GM23338 (cell line): ENCODE measurements at regions not wholly inside any gene's neighbourhood (a gene's known extent, or its start where the extent isn't known, plus 50 kb on each side); places are given as distances from the start of the nearest gene placed in this dataset.

Experiments
- ATAC-seq: fragments of 200-7000 bp; cut with Tn5 transposase; 3 replicates; pipeline ENCODE4 v1.9.1; 2020
- DNase-seq: peaks from one replicate; pipeline ENCODE4 v3.0.0-alpha.2; 2015; ENCODE audit warnings: low spot score
- H2AFZ ChIP-seq: fragments of 200-600 bp; sonication (generic); 2 replicates; pipeline ENCODE4 v1.8.0; 2016; ENCODE audit warnings: antibody characterized with exemption, mild to moderate bottlenecking, moderate library complexity
- H3F3A ChIP-seq: fragments of 200-600 bp; sonication (generic); replicated peaks from 2 replicates; pipeline ENCODE4 v1.8.0; 2017; ENCODE audit warnings: antibody characterized with exemption, mixed run types, low read depth
- H3K27ac ChIP-seq: fragments of 200-600 bp; sonication (generic); 2 replicates; pipeline ENCODE4 v1.6.1; 2016; ENCODE audit warnings: low read depth
- H3K27me3 ChIP-seq: fragments of 200-600 bp; sonication (generic); 2 replicates; pipeline ENCODE4 v1.8.0; 2016; ENCODE audit warnings: mild to moderate bottlenecking, mixed run types, moderate library complexity; ENCODE audit not compliant: insufficient read depth
- H3K36me3 ChIP-seq: fragments of 200-600 bp; sonication (generic); 2 replicates; pipeline ENCODE4 v1.8.0; 2016; ENCODE audit warnings: mild to moderate bottlenecking; ENCODE audit not compliant: insufficient read depth
- H3K4me1 ChIP-seq: fragments of 200-600 bp; sonication (generic); 2 replicates; pipeline ENCODE4 v1.8.0; 2016; ENCODE audit warnings: mild to moderate bottlenecking, moderate library complexity; ENCODE audit not compliant: insufficient read depth
- H3K4me2 ChIP-seq: fragments of 200-600 bp; sonication (generic); 2 replicates; pipeline ENCODE4 v1.7.1; 2017; ENCODE audit warnings: mixed run types
- H3K4me3 ChIP-seq: fragments of 200-600 bp; sonication (generic); 2 replicates; pipeline ENCODE4 v1.6.1; 2016; ENCODE audit warnings: mixed run types
- H3K79me2 ChIP-seq: fragments of 200-600 bp; sonication (generic); replicated peaks from 2 replicates; pipeline ENCODE4 v1.8.0; 2017; ENCODE audit warnings: mild to moderate bottlenecking; ENCODE audit not compliant: insufficient read depth
- H3K9me2 ChIP-seq: fragments of 200-600 bp; sonication (generic); 2 replicates; pipeline ENCODE4 v1.8.0; 2017; ENCODE audit not compliant: insufficient read depth
- H4K20me1 ChIP-seq: fragments of 200-600 bp; sonication (generic); replicated peaks from 2 replicates; pipeline ENCODE4 v1.8.0; 2017; ENCODE audit warnings: mild to moderate bottlenecking; ENCODE audit not compliant: insufficient read depth
- H3K27ac Mint-ChIP-seq: 2 replicates; pipeline ENCODE4 v1.8.0; 2020; ENCODE audit warnings: inconsistent platforms, mild to moderate bottlenecking, moderate library complexity, mixed read lengths
- H3K27me3 Mint-ChIP-seq: 3 replicates; pipeline ENCODE4 v1.8.0; 2022; ENCODE audit warnings: low read depth, mild to moderate bottlenecking, moderate library complexity, mixed read lengths, inconsistent platforms; ENCODE audit not compliant: insufficient read depth, poor library complexity
- H3K36me3 Mint-ChIP-seq: 3 replicates; pipeline ENCODE4 v1.8.0; 2021; ENCODE audit warnings: low read depth, mild to moderate bottlenecking, inconsistent platforms, moderate library complexity, mixed read lengths
- H3K4me1 Mint-ChIP-seq: 3 replicates; pipeline ENCODE4 v1.8.0; 2020; ENCODE audit warnings: mild to moderate bottlenecking, inconsistent platforms, mixed read lengths
- H3K4me3 Mint-ChIP-seq: 3 replicates; pipeline ENCODE4 v1.8.0; 2021; ENCODE audit warnings: moderate library complexity, mild to moderate bottlenecking, inconsistent platforms, mixed read lengths
- H3K9me3 Mint-ChIP-seq: 3 replicates; pipeline ENCODE4 v1.8.0; 2020; ENCODE audit warnings: moderate library complexity, mild to moderate bottlenecking, inconsistent platforms, mixed read lengths
- ETS1 ChIP-seq: IDR thresholded peaks from 2 replicates; pipeline ENCODE4 v1.6.1; 2016; ENCODE audit warnings: antibody characterized with exemption
- EZH2 ChIP-seq: fragments of 200-600 bp; sonication (generic); IDR thresholded peaks from one replicate; pipeline ENCODE4 v1.8.0; 2017; ENCODE audit warnings: antibody characterized with exemption, mild to moderate bottlenecking, low read depth; ENCODE audit not compliant: unreplicated experiment
- JUNB ChIP-seq: IDR thresholded peaks from one replicate; pipeline ENCODE4 v1.6.1; 2016; ENCODE audit warnings: antibody characterized with exemption; ENCODE audit not compliant: unreplicated experiment
- NANOG ChIP-seq: IDR thresholded peaks from 2 replicates; pipeline ENCODE4 v1.6.1; 2016; ENCODE audit warnings: antibody characterized with exemption, borderline replicate concordance
- REST ChIP-seq: IDR thresholded peaks from one replicate; pipeline ENCODE4 v1.6.1; 2018; ENCODE audit warnings: antibody characterized with exemption; ENCODE audit not compliant: unreplicated experiment
- STAT1 ChIP-seq: IDR thresholded peaks from one replicate; pipeline ENCODE4 v1.6.1; 2016; ENCODE audit warnings: antibody characterized with exemption; ENCODE audit not compliant: unreplicated experiment
- ZNF331 ChIP-seq: fragments of 250-450 bp; sonication (Bioruptor Pico); IDR thresholded peaks from 2 replicates; pipeline ENCODE4 v1.5.0; 2020; ENCODE audit warnings: low read depth, mild to moderate bottlenecking, moderate library complexity
- ZNF462 ChIP-seq: fragments of 250-450 bp; sonication (Bioruptor Pico); IDR thresholded peaks from 2 replicates; pipeline ENCODE4 v1.5.0; 2020; ENCODE audit warnings: mild to moderate bottlenecking, moderate library complexity

GRCh38 chr3:124234852-124235252 lies 242.9 kb upstream of the ROPN1 start:
- peaks cover 18% of the 10 kb centered on the region for H3K9me2 ChIP-seq
- no peak overlapping the region for H3K4me2 ChIP-seq
- no peak overlapping the region for H2AFZ ChIP-seq
- no peaks in the 10 kb centered on the region for H3K79me2 ChIP-seq
- H3K27me3 ChIP-seq: no peaks in the 10 kb centered on the region
- no peak overlapping the region for H3K4me3 Mint-ChIP-seq
- no peak overlapping the region for H3K4me3 ChIP-seq
- ATAC-seq (no peak), DNase-seq (no peak)
- TF ChIP-seq EZH2 (no peak), NANOG (no peak), ZNF331 (CRISPR knock-in tag) (no peak), ETS1 (no peak), STAT1 (no peak), REST (no peak), JUNB (no peak), ZNF462 (CRISPR knock-in tag) (no peak)
- peaks cover 9% of the 10 kb centered on the region; the same call in 1 of the 2 replicates for H3K4me1 ChIP-seq
- H3K36me3 ChIP-seq: no peaks in the 10 kb centered on the region
- peaks cover 3% of the 10 kb centered on the region for H3K27me3 Mint-ChIP-seq
- no peak overlapping the region for H3K27ac Mint-ChIP-seq
- H4K20me1 ChIP-seq: no peaks in the 10 kb centered on the region
- H3K9me3 Mint-ChIP-seq: no peaks in the 10 kb centered on the region
- no peak overlapping the region for H3K27ac ChIP-seq
- no peaks in the 10 kb centered on the region for H3F3A ChIP-seq
- H3K36me3 Mint-ChIP-seq: no peaks in the 10 kb centered on the region
- H3K4me1 Mint-ChIP-seq: peaks cover 12% of the 10 kb centered on the region
